ENCODE measurements at regions not wholly inside any gene's neighbourhood (a gene's known extent, or its start where the extent isn't known, plus 50 kb on each side); places are given as distances from the start of the nearest gene placed in this dataset.
"Not testable (repeated sequence)": the region's sequence is repeated elsewhere in the genome, so short reads cannot be mapped to it uniquely, and the experiment has no call there.

DNA sequence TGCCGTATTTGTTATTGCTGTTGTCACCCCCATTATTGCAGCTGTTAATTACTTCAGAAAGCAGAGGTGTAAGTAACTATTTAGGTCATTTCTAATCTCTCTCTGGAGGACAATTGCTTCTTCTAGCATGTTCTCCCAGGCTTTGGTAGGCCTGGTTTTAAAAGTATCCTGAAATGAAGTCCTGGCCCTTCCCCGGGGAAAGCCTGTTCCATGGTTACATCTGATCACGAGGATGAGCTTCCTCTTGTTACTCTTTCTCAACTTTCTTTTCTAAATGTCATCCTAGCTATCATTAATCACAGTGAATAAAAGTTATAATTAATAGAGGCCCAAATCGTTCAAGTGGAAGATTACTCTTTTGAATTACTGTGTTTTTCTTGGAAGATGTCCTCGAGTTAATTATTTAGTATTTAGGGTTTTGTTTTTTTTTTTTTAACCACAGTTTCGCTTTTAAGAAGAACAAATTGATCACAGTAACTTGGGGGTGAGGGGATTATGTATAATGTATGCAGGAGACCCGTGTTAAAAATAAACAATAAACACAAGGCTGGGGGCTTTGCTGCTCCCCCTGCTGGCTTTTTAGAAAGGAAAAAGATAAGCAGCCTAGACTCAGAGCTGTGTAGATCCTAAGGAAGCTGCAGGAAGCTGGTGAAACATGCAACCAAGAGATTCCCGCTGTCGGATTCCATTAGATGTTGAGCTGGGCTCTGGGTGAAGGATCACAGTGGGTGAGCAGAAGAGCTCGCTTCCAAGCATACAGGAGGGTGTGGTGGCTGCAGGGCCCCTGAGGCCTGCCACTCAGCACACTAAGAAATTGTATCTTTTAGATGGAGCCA is 420.1 kb downstream of the FUT8 start:
- DNase-seq (ENCODE audit: low spot score), result no peak
- intact Hi-C loops (cut with DNase I), result no loop called here

DNA sequence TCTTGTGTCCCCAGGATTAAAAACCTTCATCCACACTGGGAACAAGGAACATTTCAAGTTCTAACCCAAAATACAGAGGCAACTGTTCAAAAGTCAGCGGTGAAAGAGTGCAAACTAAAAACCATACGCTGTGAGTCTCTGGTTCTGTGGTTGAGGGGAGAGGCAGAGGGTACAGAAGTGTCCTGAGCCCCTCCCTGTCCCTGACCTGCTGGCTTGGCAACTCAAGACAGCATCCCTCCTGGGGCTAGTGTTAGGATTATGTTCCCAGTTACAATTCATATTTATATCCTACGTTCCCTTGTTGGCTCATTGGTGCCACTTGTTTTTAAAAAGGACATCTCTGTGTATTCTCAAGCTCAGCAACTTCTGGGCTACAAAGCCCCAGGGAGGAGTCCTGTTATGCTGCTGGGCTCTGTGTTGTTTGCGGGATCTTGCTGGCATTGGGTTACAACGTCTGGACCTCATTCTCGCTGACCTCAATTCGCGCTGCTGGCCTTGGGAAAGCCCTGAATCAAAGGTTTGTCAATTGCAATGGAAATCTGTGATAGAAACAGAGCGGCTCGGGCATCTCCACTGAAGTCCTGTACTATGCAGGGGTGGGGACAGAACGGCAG is 420.8 kb downstream of the FUT8 start:
- intact Hi-C loops (cut with DNase I), result no loop called here
- DNase-seq (ENCODE audit: low spot score), result no peak

DNA sequence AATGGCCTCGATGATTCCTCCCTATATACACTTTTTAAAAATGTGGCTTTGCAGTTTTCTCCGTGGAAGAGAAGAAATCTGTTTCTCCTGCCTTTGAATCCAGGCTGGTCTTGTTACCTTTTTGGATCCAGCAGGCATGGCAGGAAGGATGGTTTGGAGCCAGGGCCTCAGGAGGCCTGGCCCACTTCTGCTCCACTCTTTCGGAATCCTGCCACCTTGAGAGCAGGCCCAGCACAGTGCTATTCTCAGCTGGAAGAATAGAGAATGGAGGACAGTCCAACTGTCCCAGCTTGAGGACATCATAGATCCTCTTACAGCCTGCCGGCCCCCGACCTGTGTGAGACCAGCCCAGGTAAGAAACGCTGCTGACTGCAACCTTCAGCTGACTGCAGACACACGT is 421.5 kb downstream of the FUT8 start:
- intact Hi-C loops (cut with DNase I), result no loop called here
- DNase-seq (ENCODE audit: low spot score), result no peak

DNA sequence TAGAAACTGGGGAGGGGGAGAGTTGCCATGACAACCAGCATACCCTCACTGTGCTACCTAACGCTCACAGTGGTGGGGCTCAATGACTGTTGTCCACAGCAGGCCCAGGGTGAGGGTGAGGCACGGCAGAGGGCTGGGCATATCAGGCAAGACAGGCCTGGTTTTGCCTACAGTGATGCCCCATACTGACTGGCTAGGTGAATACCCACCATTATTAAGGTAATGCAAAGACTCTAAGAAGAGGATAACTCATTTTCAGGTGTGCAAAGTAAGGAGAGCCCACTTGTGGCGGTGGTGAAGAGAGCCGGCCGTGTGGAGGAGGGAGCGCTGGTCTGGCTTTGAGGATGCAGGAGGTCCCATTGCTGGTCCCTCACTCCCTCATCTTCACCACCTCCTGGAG is 422.3 kb downstream of the FUT8 start:
- DNase-seq (ENCODE audit: low spot score), result no peak
- intact Hi-C loops (cut with DNase I), result no loop called here

DNA sequence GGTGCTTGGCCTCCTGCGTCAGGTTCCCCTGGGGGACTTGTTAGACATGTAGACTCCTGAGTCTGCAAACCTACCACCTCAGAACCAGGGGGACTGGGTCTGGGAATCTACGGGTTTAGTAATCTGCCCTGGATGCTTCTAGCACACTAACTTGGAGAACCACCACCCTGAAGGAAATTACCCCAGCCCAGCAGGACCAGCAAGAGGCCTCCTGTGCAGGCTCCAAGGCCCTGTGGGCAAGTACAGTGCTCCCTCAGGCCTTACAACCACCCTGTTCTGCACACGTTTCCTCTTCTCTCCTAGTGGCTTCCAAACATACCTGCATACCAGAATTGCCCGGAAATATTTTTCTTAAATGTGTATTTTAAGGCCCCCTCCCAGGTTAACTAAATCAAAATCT is 423.0 kb downstream of the FUT8 start:
- no peak for DNase-seq (ENCODE audit: low spot score)
- intact Hi-C loops (cut with DNase I), result no loop called here

DNA sequence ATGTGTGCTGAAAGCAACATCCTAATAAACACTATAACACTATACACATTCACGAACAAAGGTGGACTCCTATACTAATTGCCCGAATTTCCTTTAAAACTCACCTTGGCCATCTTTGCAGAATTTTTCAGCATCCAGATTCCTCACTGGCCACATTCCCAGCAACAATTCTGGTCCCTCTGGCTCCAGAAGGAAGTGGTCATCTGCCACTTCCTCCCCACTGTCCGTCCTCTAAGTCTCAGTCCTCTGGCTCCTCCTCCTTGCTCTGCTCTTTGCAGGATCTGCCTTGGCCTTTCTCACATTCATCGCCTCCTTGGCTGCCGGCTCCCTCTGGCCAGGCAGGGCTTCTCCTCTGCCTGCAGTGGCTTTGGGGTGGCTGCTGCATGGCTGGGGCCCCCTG is 426.0 kb downstream of the FUT8 start:
- intact Hi-C loops (cut with DNase I), result no loop called here
- DNase-seq (ENCODE audit: low spot score), result no peak

DNA sequence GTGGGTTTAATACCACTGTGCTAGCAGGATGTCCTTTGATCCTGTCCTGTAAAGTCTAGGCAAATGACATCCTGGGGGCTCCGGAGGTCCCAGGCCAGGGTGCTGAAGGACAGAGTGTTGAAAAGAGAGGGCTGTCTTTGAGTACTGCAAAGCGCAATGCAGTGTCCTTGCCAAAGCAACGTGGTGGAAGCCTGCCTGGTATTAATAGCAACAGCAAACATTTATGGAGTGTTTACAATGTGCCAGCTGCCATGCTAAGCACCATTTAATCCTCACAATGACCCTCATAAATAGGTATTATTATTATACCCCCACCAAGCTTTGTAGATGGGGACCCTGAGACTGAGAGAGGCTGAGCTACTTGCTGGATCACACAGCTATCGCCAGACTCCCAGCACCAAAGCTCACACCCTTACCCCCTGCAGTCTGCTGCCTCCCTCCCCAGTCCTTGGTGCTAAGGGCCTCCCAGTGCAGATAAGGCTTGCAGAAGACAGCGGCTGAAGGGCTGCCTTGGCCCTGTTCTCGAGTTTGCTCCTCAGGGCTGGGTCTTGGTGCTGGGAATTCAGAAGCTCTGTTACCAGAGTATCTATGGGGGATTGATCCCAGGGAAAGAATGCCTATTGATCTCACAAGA is 427.7 kb downstream of the FUT8 start:
- DNase-seq (ENCODE audit: low spot score), result no peak
- intact Hi-C loops (cut with DNase I), result no loop called here

DNA sequence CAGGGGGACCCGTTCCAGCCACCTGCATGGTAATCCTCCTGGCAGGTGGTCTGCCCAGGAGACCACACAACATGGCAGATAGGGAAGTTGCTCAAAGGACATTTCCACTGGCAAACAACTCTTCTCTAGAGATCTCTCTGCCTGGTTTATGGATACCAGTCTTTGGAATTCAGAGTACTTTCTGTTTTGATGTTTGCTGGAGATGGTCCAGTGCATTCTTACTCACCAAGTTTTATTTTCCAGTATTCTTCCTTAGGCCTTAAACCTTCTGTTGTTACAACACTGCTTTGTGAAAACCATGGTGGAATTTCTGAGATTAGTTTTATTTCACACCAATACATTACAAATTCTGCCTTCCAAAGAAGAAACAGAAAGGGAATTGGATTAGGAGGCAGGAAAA is 428.3 kb downstream of the FUT8 start:
- DNase-seq (ENCODE audit: low spot score), result no peak
- intact Hi-C loops (cut with DNase I), result no loop called here

DNA sequence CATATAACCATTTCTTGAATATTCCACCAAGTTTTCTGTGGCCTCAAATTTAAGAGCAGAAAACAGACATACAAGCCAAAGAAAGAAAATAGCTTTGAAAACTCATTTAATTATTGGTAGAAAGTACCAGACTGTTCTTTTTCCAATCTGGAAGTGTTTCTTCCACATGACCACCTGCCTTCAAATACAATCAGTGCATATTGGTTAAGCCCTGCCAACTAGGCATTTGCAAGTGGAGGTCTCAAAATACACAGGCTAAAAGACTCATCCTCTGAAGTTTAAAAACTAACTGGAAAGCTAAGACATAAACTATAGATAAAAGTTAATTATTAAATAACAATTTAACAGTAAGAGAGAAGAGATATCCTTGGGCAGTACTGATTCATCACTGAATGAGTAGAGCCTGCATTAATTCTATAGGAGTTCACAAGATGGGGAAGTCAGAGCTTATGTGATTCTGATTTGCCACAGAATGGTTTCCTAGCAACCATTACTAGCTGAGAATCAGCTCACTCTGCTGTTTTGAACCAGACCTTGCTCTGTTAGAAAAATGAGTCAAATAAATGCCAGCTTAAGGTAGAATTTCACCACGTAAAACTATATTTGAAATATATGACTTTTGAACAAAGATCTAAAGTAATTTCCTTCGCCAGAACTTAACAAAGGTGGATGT is 433.8 kb downstream of the FUT8 start:
- DNase-seq (ENCODE audit: low spot score), result no peak
- intact Hi-C loops (cut with DNase I), result no loop called here

DNA sequence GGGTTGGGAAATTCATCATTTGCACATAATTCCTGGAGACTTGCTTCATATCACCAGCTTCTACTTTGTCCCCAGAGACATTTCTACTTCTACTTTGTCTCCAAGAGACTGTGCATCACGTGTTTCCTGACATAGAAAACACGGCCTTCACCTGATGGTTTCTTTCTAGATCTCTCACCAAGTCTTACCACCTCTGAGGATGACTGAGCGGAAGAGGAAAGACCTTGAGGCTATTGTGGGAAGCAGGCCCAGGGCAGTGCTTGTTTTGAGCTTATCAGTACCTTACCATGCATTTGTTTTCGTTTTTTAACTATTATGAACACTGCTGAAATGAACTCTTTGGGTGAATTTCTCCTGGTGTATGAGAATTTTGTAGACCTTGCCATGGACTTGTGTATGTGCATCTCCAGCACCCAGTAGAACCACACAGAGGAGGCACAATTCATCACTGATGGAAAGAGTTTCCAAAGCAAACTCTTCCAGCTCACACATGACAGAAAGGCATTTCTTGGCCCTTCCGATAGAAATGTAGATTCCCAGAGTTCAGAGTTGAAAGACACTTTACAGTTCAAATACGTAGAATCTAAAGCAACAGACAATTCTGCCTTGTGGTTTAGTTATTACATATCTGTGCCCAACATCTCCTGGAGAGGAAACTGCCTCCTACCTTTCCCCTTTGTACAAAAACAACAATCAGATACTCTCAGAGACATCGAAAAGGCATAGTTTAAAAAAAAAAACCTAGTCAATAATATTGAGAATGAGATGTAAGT is 434.7 kb downstream of the FUT8 start:
- intact Hi-C loops (cut with DNase I), result no loop called here
- no peak for DNase-seq (ENCODE audit: low spot score)

DNA sequence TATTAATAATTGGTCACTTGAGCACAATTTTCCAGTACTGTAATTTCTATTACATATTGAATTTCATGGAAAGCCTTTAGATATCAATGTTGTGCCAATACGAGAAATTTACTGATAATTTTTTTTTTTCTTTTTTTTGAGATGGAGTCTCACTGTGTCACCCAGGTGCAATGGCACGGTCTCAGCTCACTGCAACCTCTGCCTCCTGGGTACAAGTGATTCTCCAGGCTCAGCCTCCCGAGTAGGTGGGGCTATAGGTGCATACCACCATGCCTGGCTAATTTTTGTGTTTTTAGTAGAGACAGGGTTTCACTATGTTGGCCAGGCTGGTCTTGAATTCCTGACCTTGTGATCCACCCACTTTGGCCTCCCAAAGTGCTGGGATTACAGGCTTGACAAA is 435.4 kb downstream of the FUT8 start:
- intact Hi-C loops (cut with DNase I); DNase-seq (ENCODE audit: low spot score): not testable (repeated sequence)

DNA sequence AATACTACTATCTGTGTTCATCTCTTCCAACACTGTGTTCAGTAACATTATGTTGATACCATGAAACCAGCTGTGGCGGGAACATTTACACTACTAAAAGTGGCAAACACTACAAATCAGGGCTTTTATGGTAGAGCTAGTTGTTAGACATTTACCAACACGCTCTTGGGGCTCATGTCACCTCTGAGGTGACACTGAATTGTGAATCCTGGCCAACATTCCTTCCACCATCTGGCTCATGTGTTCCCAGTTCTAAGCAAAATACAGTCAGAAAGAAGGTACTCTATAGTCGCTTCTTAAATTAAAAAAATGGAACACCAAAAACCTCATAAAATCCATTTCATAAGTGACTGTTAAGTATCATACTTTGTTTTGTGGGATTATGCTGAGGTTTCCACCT is 436.6 kb downstream of the FUT8 start:
- no peak for DNase-seq (ENCODE audit: low spot score)

DNA sequence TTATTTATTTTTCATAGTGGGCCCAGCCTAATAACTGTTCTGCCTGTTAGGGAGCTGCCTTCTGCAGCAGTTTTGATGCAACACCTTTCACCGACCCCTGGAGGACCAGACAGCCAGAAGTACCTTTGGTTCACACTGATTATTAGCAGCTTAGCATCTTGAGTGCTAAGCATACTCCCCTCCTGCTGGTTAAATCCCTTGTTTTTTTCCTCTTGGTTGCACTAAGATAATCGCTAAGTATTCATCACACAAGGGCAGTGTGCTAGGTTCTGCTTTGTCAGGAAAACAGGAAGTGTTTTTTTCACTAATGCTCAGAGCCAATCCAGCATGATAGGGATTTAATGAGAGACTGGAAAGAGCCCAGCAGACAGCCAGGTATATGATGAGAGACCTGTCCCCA is 437.0 kb downstream of the FUT8 start:
- no peak for DNase-seq (ENCODE audit: low spot score)

More for the DNA sequence above, 436.6 kb downstream of the FUT8 start:
- intact Hi-C loops (cut with DNase I), result no loop called here

DNA sequence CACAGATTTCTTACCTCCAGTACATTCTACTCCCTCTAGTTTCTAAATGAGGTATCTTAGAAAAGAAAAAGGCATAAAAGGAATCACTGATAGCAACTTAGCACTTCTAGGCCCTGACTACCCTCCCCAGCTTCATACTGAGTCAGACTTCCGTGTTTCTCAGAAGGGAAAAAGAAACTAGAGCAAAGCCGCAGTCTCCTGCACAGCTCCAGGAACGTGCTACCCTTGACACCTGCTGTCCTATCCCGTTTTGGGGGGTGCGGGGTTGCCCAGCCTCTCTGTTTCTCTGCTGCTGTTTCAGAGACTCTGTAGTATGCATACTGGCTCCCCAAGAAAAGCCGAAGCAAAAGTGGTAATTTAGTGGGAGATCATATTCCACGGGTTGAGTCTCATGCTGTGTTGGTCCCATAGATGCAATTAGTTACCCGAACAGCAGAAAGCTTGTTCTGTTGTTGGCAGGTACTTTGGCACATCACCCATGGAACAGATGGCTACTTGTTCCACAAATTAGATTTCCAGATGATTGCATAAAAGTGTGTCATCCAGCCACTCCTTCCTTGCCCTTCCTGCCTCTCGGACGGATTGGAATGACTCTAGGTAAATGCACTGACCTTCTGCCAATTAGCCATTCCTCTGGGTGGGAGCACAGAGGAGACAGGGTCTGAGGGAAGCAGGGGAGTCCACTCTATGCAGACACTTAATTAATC is 438.1 kb downstream of the FUT8 start:
- intact Hi-C loops (cut with DNase I), result no loop called here
- DNase-seq (ENCODE audit: low spot score), result no peak

More for the DNA sequence above, 437.0 kb downstream of the FUT8 start:
- intact Hi-C loops (cut with DNase I), result no loop called here

DNA sequence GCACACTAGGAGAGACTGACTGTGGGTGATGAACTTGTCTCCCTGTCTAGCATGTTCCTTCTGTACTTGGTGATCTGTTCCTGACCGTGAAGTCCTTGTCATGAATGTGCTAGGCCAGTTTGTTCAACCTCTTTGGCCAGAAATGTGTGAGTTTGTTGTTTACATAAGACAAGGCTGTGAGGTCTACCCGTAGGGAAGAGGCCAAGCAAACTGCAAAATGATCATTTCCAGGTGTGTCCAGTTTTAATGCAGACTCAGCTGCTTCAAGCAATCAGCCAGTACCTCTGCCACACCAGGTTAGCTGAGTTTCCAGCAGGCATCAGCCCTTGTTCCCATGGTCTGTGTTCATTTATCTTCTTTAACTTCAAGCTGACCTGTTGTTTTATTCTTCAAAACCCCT is 440.2 kb downstream of the FUT8 start:
- intact Hi-C loops (cut with DNase I), result no loop called here
- no peak for DNase-seq (ENCODE audit: low spot score)

DNA sequence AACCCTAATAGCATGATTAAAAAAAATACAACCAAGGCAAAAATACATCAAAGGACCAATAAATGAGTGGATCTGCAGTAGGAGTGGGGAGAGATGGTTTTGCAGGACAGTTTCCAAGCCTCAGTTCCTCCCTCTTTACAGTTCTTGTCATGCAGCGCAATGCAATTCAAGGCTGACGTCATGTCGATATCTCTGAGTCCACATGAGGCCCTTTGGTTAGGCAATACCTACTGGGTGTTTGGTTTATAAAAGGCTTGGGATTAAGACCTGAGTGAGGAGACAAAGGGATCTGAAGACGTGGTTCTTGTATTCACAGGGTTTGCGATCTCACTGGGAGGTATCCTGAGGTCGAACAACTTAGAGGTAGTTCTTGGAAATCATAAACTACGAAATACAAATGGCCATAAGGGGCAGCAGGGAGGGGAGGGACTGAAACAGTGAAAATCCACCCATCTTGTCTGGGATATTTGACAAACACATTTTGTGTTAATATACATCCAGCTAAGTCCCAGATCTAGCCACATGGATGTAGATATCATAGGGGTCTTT is 441.0 kb downstream of the FUT8 start:
- intact Hi-C loops (cut with DNase I), result no loop called here
- DNase-seq (ENCODE audit: low spot score), result no peak

DNA sequence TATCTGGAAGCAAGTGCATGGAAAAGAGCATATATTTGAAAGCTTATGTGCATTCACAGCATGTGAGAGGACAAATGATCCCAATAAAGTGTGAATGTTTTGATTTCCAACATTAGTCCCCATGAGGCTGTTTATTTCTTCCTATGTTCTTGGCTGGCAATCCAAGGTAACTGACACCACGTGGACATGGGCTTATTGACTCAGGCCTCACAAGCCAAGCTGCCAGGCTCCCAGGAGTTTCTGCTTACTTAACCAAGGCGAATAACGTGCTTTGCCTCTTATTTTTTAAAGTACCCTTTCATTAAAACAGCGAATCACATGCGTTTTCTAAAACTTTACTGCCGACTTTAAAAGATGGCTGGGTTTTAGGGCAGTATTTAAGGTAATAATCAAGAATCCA is 441.7 kb downstream of the FUT8 start:
- intact Hi-C loops (cut with DNase I), result no loop called here
- DNase-seq (ENCODE audit: low spot score), result no peak

DNA sequence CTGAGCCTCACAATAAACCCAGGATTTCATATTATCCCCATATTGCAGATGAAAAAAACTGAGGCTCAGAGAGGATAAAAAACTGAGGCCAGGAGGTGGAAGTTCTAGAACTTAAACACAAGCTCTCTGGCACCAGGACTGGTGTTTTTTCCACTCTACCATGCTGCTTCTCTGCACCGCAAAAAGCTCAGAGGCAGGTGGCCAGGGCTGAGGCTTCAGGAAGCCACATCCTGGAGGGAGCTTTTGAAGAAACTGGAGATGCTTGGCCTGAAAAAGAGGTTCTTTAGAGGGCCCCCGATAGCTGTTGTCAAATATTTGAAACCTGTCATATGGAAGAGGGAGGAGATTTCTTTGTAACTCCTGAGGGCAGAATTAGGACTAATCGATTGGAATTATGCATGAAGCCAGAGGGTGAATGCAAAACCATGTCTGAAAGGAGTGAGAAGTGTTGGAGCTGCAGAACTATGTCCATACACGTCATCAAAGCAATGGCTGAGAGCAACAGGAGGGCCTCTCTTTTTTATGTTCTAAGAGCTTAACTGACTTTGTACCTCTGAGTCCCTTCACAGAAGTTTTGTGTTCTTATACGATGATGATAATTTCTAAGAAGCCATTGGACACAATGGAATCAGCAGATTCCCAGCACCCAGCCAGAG is 448.6 kb downstream of the FUT8 start:
- no peak for DNase-seq (ENCODE audit: low spot score)
- intact Hi-C loops (cut with DNase I), result no loop called here
